DOHH2 (cell line): ENCODE measurements at regions not wholly inside any gene's neighbourhood (a gene's known extent, or its start where the extent isn't known, plus 50 kb on each side); places are given as distances from the start of the nearest gene placed in this dataset.

Source experiments
- EZH2phosphoT487 ChIP-seq: fragments of 200-600 bp; sonication (generic); IDR thresholded peaks from 2 replicates; pipeline ENCODE4 v1.6.1; 2017; ENCODE audit warnings: borderline replicate concordance, mild to moderate bottlenecking, antibody characterized with exemption, low read length, moderate library complexity, mixed read lengths
- TF ChIP-seq, protein P1 (sequence below): fragments of 200-600 bp; sonication (generic); IDR thresholded peaks from one replicate; pipeline ENCODE4 v1.5.1; 2014; ENCODE audit warnings: antibody characterized with exemption, mild to moderate bottlenecking, low read depth, low read length; ENCODE audit not compliant: poor library complexity, severe bottlenecking

DNA sequence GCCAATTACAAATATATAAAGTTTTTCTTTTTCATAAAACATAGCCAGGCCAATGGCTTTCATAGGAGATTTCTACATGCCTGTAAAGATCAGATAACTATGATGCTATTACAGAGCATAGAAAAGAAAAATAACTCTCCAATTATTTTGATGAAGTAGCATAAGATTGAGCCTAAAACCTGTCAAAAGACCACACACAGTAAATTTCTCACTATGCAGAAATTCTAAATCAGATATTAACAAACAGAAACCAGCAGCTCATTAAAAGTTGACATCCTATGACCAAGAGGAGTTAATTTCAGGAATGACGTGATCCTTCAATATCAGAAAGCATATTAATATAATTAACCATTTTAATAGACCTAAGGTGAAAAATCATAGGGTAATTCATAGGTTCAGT lies 139.0 kb upstream of the PIEZO2 start:
- TF ChIP-seq, protein P1, sequence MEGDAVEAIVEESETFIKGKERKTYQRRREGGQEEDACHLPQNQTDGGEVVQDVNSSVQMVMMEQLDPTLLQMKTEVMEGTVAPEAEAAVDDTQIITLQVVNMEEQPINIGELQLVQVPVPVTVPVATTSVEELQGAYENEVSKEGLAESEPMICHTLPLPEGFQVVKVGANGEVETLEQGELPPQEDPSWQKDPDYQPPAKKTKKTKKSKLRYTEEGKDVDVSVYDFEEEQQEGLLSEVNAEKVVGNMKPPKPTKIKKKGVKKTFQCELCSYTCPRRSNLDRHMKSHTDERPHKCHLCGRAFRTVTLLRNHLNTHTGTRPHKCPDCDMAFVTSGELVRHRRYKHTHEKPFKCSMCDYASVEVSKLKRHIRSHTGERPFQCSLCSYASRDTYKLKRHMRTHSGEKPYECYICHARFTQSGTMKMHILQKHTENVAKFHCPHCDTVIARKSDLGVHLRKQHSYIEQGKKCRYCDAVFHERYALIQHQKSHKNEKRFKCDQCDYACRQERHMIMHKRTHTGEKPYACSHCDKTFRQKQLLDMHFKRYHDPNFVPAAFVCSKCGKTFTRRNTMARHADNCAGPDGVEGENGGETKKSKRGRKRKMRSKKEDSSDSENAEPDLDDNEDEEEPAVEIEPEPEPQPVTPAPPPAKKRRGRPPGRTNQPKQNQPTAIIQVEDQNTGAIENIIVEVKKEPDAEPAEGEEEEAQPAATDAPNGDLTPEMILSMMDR: no peak
- no peak for TF ChIP-seq EZH2phosphoT487
